ENCODE measurements at regions not wholly inside any gene's neighbourhood (a gene's known extent, or its start where the extent isn't known, plus 50 kb on each side); places are given as distances from the start of the nearest gene placed in this dataset.

DNA sequence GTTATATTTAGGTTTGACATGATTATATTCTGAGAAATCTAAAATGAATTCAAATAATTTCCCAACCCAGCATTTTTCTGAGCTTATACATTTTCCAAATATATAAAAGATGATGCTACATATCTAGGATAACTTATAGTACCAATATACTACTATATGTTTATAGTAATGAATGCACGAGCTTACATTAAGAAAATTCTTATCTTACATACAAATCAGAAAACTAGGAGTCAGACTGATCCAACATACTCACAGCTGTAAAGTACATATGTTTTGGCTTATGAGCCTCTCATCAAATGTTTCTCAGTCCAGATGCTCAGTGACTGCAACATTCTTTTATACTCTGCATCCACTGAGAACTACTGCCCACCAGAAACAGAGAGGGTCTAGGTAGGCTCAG lies 491.3 kb upstream of the KLF12 start:
- no peak for TF ChIP-seq SMAD4 (CRISPR knock-in tag; IDR thresholded peaks at IDR 0.05)
- no peak for TF ChIP-seq ZSCAN18 (CRISPR knock-in tag; IDR thresholded peaks at IDR 0.05)
- TF ChIP-seq CTCF (IDR thresholded peaks at IDR 0.05), result no peak

All from WTC11 (cell line).